ENCODE measurements at regions not wholly inside any gene's neighbourhood (a gene's known extent, or its start where the extent isn't known, plus 50 kb on each side); places are given as distances from the start of the nearest gene placed in this dataset.

- no peak overlapping the region for H2BK12ac ChIP-seq (ENCODE audit: low read depth, low read length)
- H4K20me1 ChIP-seq (replicated peaks in 1 of 2; ENCODE audit: control insufficient read depth in 1 of 2, insufficient read depth in 2 of 2, low read length in 2 of 2): no peaks in the 10 kb centered on the region
- TF ChIP-seq CTCF (IDR thresholded peaks at IDR 0.05; ENCODE audit: control extremely low read depth in 1 of 3, insufficient read depth in 1 of 3, low read depth in 1 of 3, low read length in 3 of 3): no peak
- no peak for TF ChIP-seq RBBP5 (IDR thresholded peaks at IDR 0.05; ENCODE audit: borderline replicate concordance, low read depth, low read length)
- no peak for TF ChIP-seq SP2 (IDR thresholded peaks at IDR 0.05; ENCODE audit: low read length)
- TF ChIP-seq SIX5 (IDR thresholded peaks at IDR 0.05; ENCODE audit: low read depth, low read length): no peak
- no peak for TF ChIP-seq RXRA (IDR thresholded peaks at IDR 0.05; ENCODE audit: insufficient read depth, low read depth, low read length)
- no peak for TF ChIP-seq SRF (IDR thresholded peaks at IDR 0.05; ENCODE audit: low read depth, low read length)
- H2BK20ac ChIP-seq (ENCODE audit: low read length): no peak overlapping the region
- no peak overlapping the region for H2AK5ac ChIP-seq (ENCODE audit: low read depth, low read length)
- no peak overlapping the region for H3K56ac ChIP-seq (replicated peaks; ENCODE audit: insufficient read length, low read depth, low read length)
- H3K27ac ChIP-seq (ENCODE audit: low read depth, low read length): no peak overlapping the region
- H2BK15ac ChIP-seq (ENCODE audit: low read length): no peak overlapping the region
- H3K4me3 ChIP-seq (ENCODE audit: extremely low read depth in 1 of 4, insufficient read depth in 2 of 4, low read depth in 3 of 4, low read length in 4 of 4): no peak overlapping the region
- no peak overlapping the region for H4K91ac ChIP-seq (replicated peaks; ENCODE audit: insufficient read length, low read length)
- no peak overlapping the region for H2BK120ac ChIP-seq (replicated peaks; ENCODE audit: low read depth, low read length)
- H3K36me3 ChIP-seq (ENCODE audit: control insufficient read depth in 2 of 4, insufficient read depth in 4 of 4, low read length in 3 of 4): no peaks in the 10 kb centered on the region
- no peak overlapping the region for H2BK5ac ChIP-seq (ENCODE audit: low read depth, low read length)
- H4K8ac ChIP-seq (ENCODE audit: extremely low read depth, insufficient read depth, low read length): no peak overlapping the region
- FAIRE-seq: peak; percentile 73
- H3K9ac ChIP-seq (replicated peaks in 1 of 4; ENCODE audit: extremely low read depth in 1 of 4, low read depth in 3 of 4, low read length in 3 of 4): no peak overlapping the region
- no peak overlapping the region for H3K4ac ChIP-seq (replicated peaks; ENCODE audit: insufficient read length, low read depth, low read length)
- no peak overlapping the region for H3K18ac ChIP-seq (ENCODE audit: extremely low read depth, low read length)
- no peak overlapping the region for H4K5ac ChIP-seq (ENCODE audit: insufficient read length, low read depth, low read length)
- no peak for DNase-seq (ENCODE audit: low read depth in 1 of 2, low spot score in 2 of 2)
- no peaks in the 10 kb centered on the region; the same call in 1 of the 2 replicates for H3K23me2 ChIP-seq (ENCODE audit: low read depth, low read length)
- H3K9me3 ChIP-seq (ENCODE audit: insufficient read depth in 2 of 2, low read depth in 1 of 2, low read length in 1 of 2): no peaks in the 10 kb centered on the region
- POLR2A ChIA-PET (ENCODE audit: partially characterized antibody): no interaction called here
- CTCF ChIA-PET (ENCODE audit: partially characterized antibody): interaction anchor here (0.6 to 1.4 kb wide), 4 partner anchors 12 to 456 kb away, joined by 3 to 4 read pairs (median 3); no protein-coding TSS in a partner anchor
- no peaks in the 10 kb centered on the region for H3K79me2 ChIP-seq (ENCODE audit: control insufficient read depth in 1 of 2, insufficient read depth in 2 of 2, low read length in 2 of 2)
- no peak overlapping the region for H2AFZ ChIP-seq (ENCODE audit: low read length)
- no peak overlapping the region for H3K14ac ChIP-seq (ENCODE audit: insufficient read length)
- no peaks in the 10 kb centered on the region for H3K27me3 ChIP-seq (replicated peaks in 1 of 4; ENCODE audit: control insufficient read depth in 3 of 4, extremely low read depth in 1 of 4, insufficient read depth in 3 of 4, low read length in 3 of 4)
- peak overlapping the region; percentile 7; a peak in 1 of 4 replicates for H3K4me2 ChIP-seq (ENCODE audit: insufficient read depth in 1 of 2, low read depth in 2 of 2, low read length in 2 of 2)
- WGBS, 2 experiments (ENCODE audit: extremely low coverage in 1 of 2, insufficient coverage in 1 of 2, insufficient read length in 1 of 2, insufficient replicate concordance in 2 of 2, low coverage in 1 of 2, low lambda C conversion rate in 2 of 2, missing lambda C conversion rate in 1 of 2): 40% methylated on average over 3 of the region's 3 CpGs; no CpG with 5 or more reads in 1 of the 2 experiments
- no peak overlapping the region for H3K23ac ChIP-seq (ENCODE audit: insufficient read length)
- peaks cover 0 to 7% (median 5%) of the 10 kb centered on the region in 4 experiments; a peak in 4 of 7 replicates for H3K4me1 ChIP-seq (replicated peaks in 1 of 4; ENCODE audit: control insufficient read depth in 3 of 4, insufficient read depth in 4 of 4, low read length in 3 of 4)
- H3K79me1 ChIP-seq (ENCODE audit: low read depth, low read length): no peaks in the 10 kb centered on the region
These were observed 342.4 kb upstream of the GRM3 start for GRCh38 chr7:86301301-86301700.

All from H1 (cell line).